B cell (primary cell): ENCODE measurements at regions not wholly inside any gene's neighbourhood (a gene's known extent, or its start where the extent isn't known, plus 50 kb on each side); places are given as distances from the start of the nearest gene placed in this dataset.
"Not testable (repeated sequence)": the region's sequence is repeated elsewhere in the genome, so short reads cannot be mapped to it uniquely, and the experiment has no call there.

Experiments used
- ATAC-seq: fragments of 200-7000 bp; cut with Tn5 transposase; one replicate; pipeline ENCODE4 v1.10.0; 2021; ENCODE audit warnings: low read depth, mild to moderate bottlenecking, moderate number of reproducible peaks, moderate library complexity
- CTCF ChIA-PET: fragments of 350-600 bp; sonication (Branson Sonifier 250); formaldehyde crosslinking; loops from one replicate; lab custom pipeline; 2021; ENCODE audit warnings: antibody characterized with exemption, inconsistent platforms; lab: Charles Lee
- POLR2A ChIA-PET: fragments of 350-600 bp; sonication (Branson Sonifier 250); formaldehyde crosslinking; loops from one replicate; lab custom pipeline; 2021; ENCODE audit warnings: antibody characterized with exemption; lab: Charles Lee
- DNase-seq: peaks from one replicate; pipeline ENCODE4 v3.0.0; 2013
- H2AFZ ChIP-seq: 2 replicates; pipeline ENCODE4 v1.6.1; 2012; ENCODE audit warnings: mild to moderate bottlenecking, low read depth, low read length; ENCODE audit not compliant: insufficient read depth, poor library complexity, severe bottlenecking
- H3K27ac ChIP-seq, 2 donors: 1 replicate in 1 of 2; 2 replicates in 1 of 2; pipeline ENCODE4 v1.5.1; 2012 to 2013; ENCODE audit warnings: low read length in 2 of 2, mild to moderate bottlenecking in 2 of 2, moderate library complexity in 1 of 2
- H3K27me3 ChIP-seq, 4 experiments: fragments of 200-600 bp in 1 of 4; sonication (generic) in 1 of 4; replicated peaks in 1 of 4; 1 replicate in 2 of 4; 2 replicates in 2 of 4; pipeline versions ENCODE4 v1.6.1 to v1.7.0; 2013 to 2016; ENCODE audit warnings: low read length in 3 of 4, mild to moderate bottlenecking in 2 of 4, mixed read lengths in 1 of 4, moderate library complexity in 1 of 4; ENCODE audit not compliant: insufficient read depth in 4 of 4, control insufficient read depth in 3 of 4; ENCODE audit errors: control extremely low read depth in 1 of 4
- H3K36me3 ChIP-seq, 2 experiments: replicated peaks in 1 of 2; 1 replicate in 1 of 2; 2 replicates in 1 of 2; pipeline versions ENCODE4 v1.6.1 to v1.7.1; 2013; ENCODE audit warnings: low read length in 1 of 2; ENCODE audit not compliant: insufficient read depth in 2 of 2, control insufficient read depth in 1 of 2; ENCODE audit errors: control extremely low read depth in 1 of 2, extremely low read depth in 1 of 2
- H3K4me1 ChIP-seq, 2 donors: fragments of 200-600 bp in 1 of 2; sonication (generic) in 1 of 2; 1 replicate in 1 of 2; 2 replicates in 1 of 2; pipeline versions ENCODE4 v1.5.1 to v1.6.1; 2013 to 2017; ENCODE audit warnings: low read length in 2 of 2; ENCODE audit not compliant: control insufficient read depth in 2 of 2, insufficient read depth in 2 of 2
- H3K4me2 ChIP-seq: replicated peaks from 2 replicates; pipeline ENCODE3; 2012; ENCODE audit warnings: mild to moderate bottlenecking, low read depth, low read length; ENCODE audit not compliant: poor library complexity, severe bottlenecking
- H3K4me3 ChIP-seq, 5 experiments: fragments of 200-600 bp in 1 of 5; sonication (generic) in 1 of 5; 1 replicate in 3 of 5; 2 replicates in 2 of 5; pipeline versions ENCODE4 v1.5.1 to v1.7.0; 2011 to 2016; ENCODE audit warnings: low read length in 4 of 5, mild to moderate bottlenecking in 4 of 5, low read depth in 2 of 5, control low read depth in 1 of 5, moderate library complexity in 1 of 5; ENCODE audit not compliant: insufficient read depth in 1 of 5; ENCODE audit errors: control extremely low read depth in 1 of 5, extremely low read depth in 1 of 5
- H3K79me2 ChIP-seq: fragments of 200-600 bp; sonication (generic); one replicate; pipeline ENCODE4 v1.6.0; 2016; ENCODE audit warnings: low read length; ENCODE audit not compliant: control insufficient read depth, insufficient read depth
- H3K9ac ChIP-seq: fragments of 200-600 bp; sonication (generic); 2 replicates; pipeline ENCODE4 v1.6.1; 2017; ENCODE audit warnings: mild to moderate bottlenecking, low read length, moderate library complexity
- H3K9me3 ChIP-seq, 3 donors: one replicate each; pipeline versions ENCODE4 v1.6.1 to v1.7.1; 2013; ENCODE audit warnings: low read length in 2 of 3; ENCODE audit not compliant: control insufficient read depth in 2 of 3, insufficient read depth in 1 of 3; ENCODE audit errors: control extremely low read depth in 1 of 3
- H4K20me1 ChIP-seq: 2 replicates; pipeline ENCODE4 v1.6.0; 2012; ENCODE audit warnings: mild to moderate bottlenecking, low read length; ENCODE audit not compliant: insufficient read depth, control insufficient read depth, poor library complexity, severe bottlenecking
- H3K27ac Mint-ChIP-seq: one replicate; pipeline ENCODE4 v1.8.0; 2021; ENCODE audit warnings: mixed read lengths
- H3K27me3 Mint-ChIP-seq: one replicate; pipeline ENCODE4 v1.8.0; 2021; ENCODE audit warnings: mixed read lengths
- H3K4me1 Mint-ChIP-seq: one replicate; pipeline ENCODE4 v1.8.0; 2021; ENCODE audit warnings: mixed read lengths
- H3K4me3 Mint-ChIP-seq: one replicate; pipeline ENCODE4 v1.8.0; 2021; ENCODE audit warnings: mixed read lengths
- H3K9me3 Mint-ChIP-seq: one replicate; pipeline ENCODE4 v1.8.0; 2022; ENCODE audit warnings: mixed read lengths; ENCODE audit not compliant: insufficient read depth
- EZH2 ChIP-seq: IDR thresholded peaks from 2 replicates; pipeline ENCODE4 v1.6.1; 2012; ENCODE audit warnings: borderline replicate concordance, low read depth, mild to moderate bottlenecking, moderate library complexity, low read length; ENCODE audit not compliant: insufficient read depth, poor library complexity, severe bottlenecking
- WGBS: methylation state at CpG from one replicate; pipeline ENCODE4 v1.1.5; 2013; ENCODE audit warnings: missing lambda C conversion rate; ENCODE audit not compliant: insufficient coverage; 5-methylcytosine and 5-hydroxymethylcytosine counted together
- intact Hi-C: fragments of 100-400 bp; cut with micrococcal nuclease; formaldehyde crosslinking; loops from one replicate; pipeline ENCODE4 v1.10.0; 2022
- TF ChIP-seq, protein P1 (sequence below): fragments of 200-600 bp; IDR thresholded peaks from one replicate; pipeline ENCODE4 v1.8.0; 2022; ENCODE audit warnings: antibody characterized with exemption, mild to moderate bottlenecking

DNA sequence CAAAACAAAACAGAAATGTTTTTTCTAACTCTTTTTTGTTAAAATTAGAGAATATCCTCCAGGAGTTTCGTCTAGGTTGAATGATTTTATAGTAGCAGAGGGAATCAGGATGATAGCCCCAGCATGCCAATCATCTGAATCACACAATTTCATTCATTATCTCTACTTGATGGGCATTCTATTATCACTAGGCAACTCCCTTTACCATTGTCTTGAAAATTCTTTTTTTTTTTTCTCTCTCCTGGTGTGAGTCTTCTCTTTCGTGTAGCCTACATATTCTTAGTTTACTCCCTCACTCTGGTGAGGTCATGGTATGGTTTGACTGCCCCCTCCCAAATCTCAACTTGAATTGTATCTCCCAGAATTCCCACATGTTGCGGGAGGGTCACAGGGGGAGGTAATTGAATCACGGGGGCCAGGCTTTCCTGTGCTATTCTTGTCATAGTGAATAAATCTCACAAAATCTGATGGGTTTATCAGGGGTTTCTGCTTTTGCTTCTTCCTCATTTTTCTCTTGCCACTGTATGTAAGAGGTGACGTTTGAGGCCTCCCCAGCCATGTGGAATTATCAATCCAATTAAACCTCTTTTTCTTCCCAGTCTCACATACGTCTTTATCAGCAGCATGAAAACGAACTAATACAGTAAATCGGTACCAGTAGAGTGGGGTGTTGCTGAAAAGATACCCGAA lies 105.0 kb downstream of the OTUD1 start:
- ChIA-PET POLR2A (no interaction called here), CTCF (no interaction called here)
- no peak overlapping the region for H3K4me3 Mint-ChIP-seq
- TF ChIP-seq, protein P1, sequence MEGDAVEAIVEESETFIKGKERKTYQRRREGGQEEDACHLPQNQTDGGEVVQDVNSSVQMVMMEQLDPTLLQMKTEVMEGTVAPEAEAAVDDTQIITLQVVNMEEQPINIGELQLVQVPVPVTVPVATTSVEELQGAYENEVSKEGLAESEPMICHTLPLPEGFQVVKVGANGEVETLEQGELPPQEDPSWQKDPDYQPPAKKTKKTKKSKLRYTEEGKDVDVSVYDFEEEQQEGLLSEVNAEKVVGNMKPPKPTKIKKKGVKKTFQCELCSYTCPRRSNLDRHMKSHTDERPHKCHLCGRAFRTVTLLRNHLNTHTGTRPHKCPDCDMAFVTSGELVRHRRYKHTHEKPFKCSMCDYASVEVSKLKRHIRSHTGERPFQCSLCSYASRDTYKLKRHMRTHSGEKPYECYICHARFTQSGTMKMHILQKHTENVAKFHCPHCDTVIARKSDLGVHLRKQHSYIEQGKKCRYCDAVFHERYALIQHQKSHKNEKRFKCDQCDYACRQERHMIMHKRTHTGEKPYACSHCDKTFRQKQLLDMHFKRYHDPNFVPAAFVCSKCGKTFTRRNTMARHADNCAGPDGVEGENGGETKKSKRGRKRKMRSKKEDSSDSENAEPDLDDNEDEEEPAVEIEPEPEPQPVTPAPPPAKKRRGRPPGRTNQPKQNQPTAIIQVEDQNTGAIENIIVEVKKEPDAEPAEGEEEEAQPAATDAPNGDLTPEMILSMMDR, result no peak
- no peak for TF ChIP-seq EZH2
- H3K4me1 Mint-ChIP-seq, result peaks cover 27% of the 10 kb centered on the region
- Histone ChIP-seq H3K36me3 (no peaks in the 10 kb centered on the region), H3K79me2 (no peaks in the 10 kb centered on the region), H3K27ac (no peak overlapping the region), H3K9me3 (peaks cover 2 to 16% (median 3%) of the 10 kb centered on the region in 3 donors), H3K9ac (no peak overlapping the region), H4K20me1 (no peaks in the 10 kb centered on the region), H3K4me2 (no peak overlapping the region), H3K4me1 (peaks cover 9 to 16% of the 10 kb centered on the region in 2 donors), H2AFZ (no peak overlapping the region), H3K27me3 (no peaks in the 10 kb centered on the region), H3K4me3 (no peak overlapping the region)
- H3K27me3 Mint-ChIP-seq, result no peaks in the 10 kb centered on the region
- intact Hi-C loops, result no loop called here
- no peak overlapping the region for H3K27ac Mint-ChIP-seq
- WGBS, result 48% methylated on average over 2 of the region's 9 CpGs
- no peak for ATAC-seq
- H3K9me3 Mint-ChIP-seq, result peaks cover 5% of the 10 kb centered on the region
- DNase-seq, result no peak

DNA sequence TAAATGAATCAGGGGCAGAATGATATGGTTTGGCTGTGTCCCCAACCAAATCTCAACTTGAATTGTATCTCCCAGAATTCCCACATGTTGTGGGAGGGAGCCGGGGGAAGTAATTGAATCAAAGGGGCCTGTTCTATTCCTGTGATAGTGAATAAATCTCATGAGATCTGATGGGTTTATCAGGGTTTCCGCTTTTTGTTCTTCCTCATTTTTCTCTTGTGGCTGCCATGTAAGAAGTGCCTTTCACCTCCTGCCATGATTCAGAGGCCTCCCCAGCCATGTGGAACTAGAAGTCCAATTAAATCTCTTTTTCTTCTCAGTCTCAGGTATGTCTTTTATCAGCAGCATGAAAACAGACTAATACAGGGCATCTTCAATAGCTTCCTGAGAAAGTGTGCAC lies 107.0 kb downstream of the OTUD1 start:
- CTCF ChIA-PET, result interaction anchor here (1.1 kb wide), 1 partner anchor 231 kb away, joined by 3 read pairs; no protein-coding TSS in a partner anchor
- peaks cover 15% of the 10 kb centered on the region for H3K4me1 Mint-ChIP-seq
- H2AFZ ChIP-seq, H3K36me3 ChIP-seq, POLR2A ChIA-PET, ATAC-seq, H3K27ac Mint-ChIP-seq, H3K4me2 ChIP-seq, H3K9me3 Mint-ChIP-seq, DNase-seq, H3K9ac ChIP-seq, intact Hi-C loops, H3K27ac ChIP-seq, H3K27me3 ChIP-seq, H3K4me3 Mint-ChIP-seq, H3K27me3 Mint-ChIP-seq, H3K4me1 ChIP-seq, H3K79me2 ChIP-seq, H3K4me3 ChIP-seq, H4K20me1 ChIP-seq: not testable (repeated sequence)
- H3K9me3 ChIP-seq, result peaks cover 2 to 16% (median 3%) of the 10 kb centered on the region in 3 donors
- WGBS, result 63% methylated on average over 1 of the region's 2 CpGs
